GM12892 (cell line): ENCODE measurements at regions not wholly inside any gene's neighbourhood (a gene's known extent, or its start where the extent isn't known, plus 50 kb on each side); places are given as distances from the start of the nearest gene placed in this dataset.

Source experiments
- POLR2A ChIP-seq: IDR thresholded peaks from 2 replicates; pipeline ENCODE4 v1.6.1; 2011; ENCODE audit warnings: low read depth, low read length, control low read depth
- POLR2AphosphoS5 ChIP-seq: IDR thresholded peaks from 2 replicates; pipeline ENCODE4 v1.6.1; 2011; ENCODE audit warnings: low read depth, low read length, control low read depth
- TAF1 ChIP-seq: IDR thresholded peaks from 2 replicates; pipeline ENCODE4 v1.6.1; 2011; ENCODE audit warnings: low read depth, mild to moderate bottlenecking, control low read depth, low read length, borderline replicate concordance

- no peak for TF ChIP-seq POLR2AphosphoS5
- TF ChIP-seq POLR2A: no peak
- TF ChIP-seq TAF1: no peak
Observed at GRCh38 chr6:21955951-21956350, 340.9 kb downstream of the PRL start.
